GM13977 (cell line): ENCODE measurements at regions not wholly inside any gene's neighbourhood (a gene's known extent, or its start where the extent isn't known, plus 50 kb on each side); places are given as distances from the start of the nearest gene placed in this dataset.
"Not testable (repeated sequence)": the region's sequence is repeated elsewhere in the genome, so short reads cannot be mapped to it uniquely, and the experiment has no call there.

Source experiments
- DNase-seq: peaks from one replicate; pipeline ENCODE4 v3.0.0; 2012; ENCODE audit warnings: low spot score
- CTCF ChIP-seq: IDR thresholded peaks from 2 replicates; pipeline ENCODE4 v1.5.1; 2012; ENCODE audit warnings: mild to moderate bottlenecking, control low read depth; ENCODE audit not compliant: insufficient read depth; ENCODE audit errors: extremely low read depth, missing control alignments
- in situ Hi-C: fragments of 300-500 bp; cut with MboI; formaldehyde crosslinking; loops from one replicate; pipeline ENCODE4 v1.12.0; 2022; ENCODE audit warnings: low sequenced_read_pairs, low pct_unique_long_range_greater_than_20kb, mixed read lengths, inconsistent platforms; ENCODE audit not compliant: unreplicated experiment

- DNase-seq: no peak
- in situ Hi-C loops: no loop called here
- TF ChIP-seq CTCF: no peak
Observed at GRCh38 chr4:72205298-72205697, 173.5 kb downstream of the NPFFR2 start.

GRCh38 chr4:72205831-72206230 is 174.0 kb downstream of the NPFFR2 start:
- no peak for DNase-seq
- in situ Hi-C loops: no loop called here
- no peak for TF ChIP-seq CTCF

- TF ChIP-seq CTCF: no peak
- in situ Hi-C loops: no loop called here
- no peak for DNase-seq
Observed at GRCh38 chr4:72207196-72207595, 175.4 kb downstream of the NPFFR2 start.

- in situ Hi-C loops: no loop called here
- TF ChIP-seq CTCF: no peak
- DNase-seq: no peak
Observed at GRCh38 chr4:72208421-72209075, 176.7 kb downstream of the NPFFR2 start.

- in situ Hi-C loops: no loop called here
- peak; percentile 21 for DNase-seq
- TF ChIP-seq CTCF: no peak
Observed at GRCh38 chr4:72209600-72209999, 177.8 kb downstream of the NPFFR2 start.

- in situ Hi-C loops, DNase-seq: not testable (repeated sequence)
Observed at GRCh38 chr4:72213763-72214162, 182.0 kb downstream of the NPFFR2 start.

GRCh38 chr4:72215198-72215597 is 183.4 kb downstream of the NPFFR2 start:
- in situ Hi-C loops: no loop called here
- TF ChIP-seq CTCF: no peak
- DNase-seq: no peak
